HG03378 (cell line): ENCODE measurements at regions not wholly inside any gene's neighbourhood (a gene's known extent, or its start where the extent isn't known, plus 50 kb on each side); places are given as distances from the start of the nearest gene placed in this dataset.
A peak's percentile ranks its signal among the peaks of the same experiment; 100 is the strongest.
"Not testable (repeated sequence)": the region's sequence is repeated elsewhere in the genome, so short reads cannot be mapped to it uniquely, and the experiment has no call there.

Experiments used
- ATAC-seq: cut with Tn5 transposase; IDR thresholded peaks from one replicate; pipeline ENCODE4 v1.9.1; 2021; ENCODE audit warnings: mild to moderate bottlenecking, moderate library complexity; ENCODE audit not compliant: unreplicated experiment

- no peak for ATAC-seq
These were observed 410.4 kb upstream of the AUTS2 start for GRCh38 chr7:69187824-69188333.

DNA sequence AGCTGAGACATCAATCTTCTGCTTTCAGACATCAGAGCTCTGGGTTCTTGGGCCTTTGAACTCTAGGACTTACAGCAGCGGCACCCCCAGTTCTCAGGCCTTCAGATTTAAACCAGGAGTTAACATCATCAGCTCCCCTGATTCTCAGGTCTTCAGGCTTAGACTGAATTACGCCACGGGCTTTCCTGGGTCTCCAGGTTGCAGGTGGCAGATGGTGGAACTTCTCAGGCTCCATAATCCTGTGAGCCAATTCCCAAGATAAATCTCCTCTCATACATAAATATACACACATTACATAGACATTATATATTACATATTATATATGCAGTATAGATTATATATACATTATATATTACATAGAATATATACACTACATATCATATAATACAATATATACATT lies 408.9 kb upstream of the AUTS2 start:
- no peak for ATAC-seq

- ATAC-seq: no peak
These were observed 408.2 kb upstream of the AUTS2 start for GRCh38 chr7:69190025-69190424.

DNA sequence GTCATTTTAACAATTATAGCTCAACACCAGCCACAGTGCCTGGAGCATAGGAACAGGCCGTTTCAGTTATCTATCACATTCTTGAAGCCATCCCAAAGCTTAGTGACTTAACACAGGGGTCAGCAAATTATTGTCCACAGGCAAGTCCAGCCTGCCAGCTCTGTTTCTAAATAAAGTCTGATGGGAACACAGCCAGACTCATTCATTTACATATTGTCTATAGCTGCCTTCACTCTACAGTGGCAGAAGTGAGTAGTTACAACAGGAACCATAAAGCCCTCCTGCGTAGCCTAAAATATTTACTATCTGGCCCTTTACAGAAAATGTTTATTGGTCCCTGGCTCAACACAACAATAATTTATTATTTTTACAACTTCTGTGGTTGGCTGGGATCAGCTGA lies 407.5 kb upstream of the AUTS2 start:
- no peak for ATAC-seq

- no peak for ATAC-seq
These were observed 406.1 kb upstream of the AUTS2 start for GRCh38 chr7:69192134-69192533.

DNA sequence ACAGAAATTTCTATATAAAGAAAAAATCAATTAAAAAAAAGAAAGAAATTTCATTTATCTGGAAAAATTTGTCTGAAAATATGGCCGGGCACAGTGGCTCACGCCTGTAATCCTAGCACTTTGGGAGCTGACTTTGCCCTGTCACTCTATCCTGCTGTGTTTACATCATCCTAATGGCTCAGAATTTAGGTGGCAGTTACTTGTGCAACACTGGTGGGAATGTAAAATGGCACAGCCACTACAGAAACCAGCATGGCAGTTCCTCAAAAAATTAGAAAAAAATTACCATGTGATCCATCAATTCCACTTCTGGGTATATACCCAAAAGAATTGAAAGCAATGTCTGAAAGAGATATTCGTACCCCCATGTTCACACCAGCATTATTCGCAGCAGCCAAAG lies 405.2 kb upstream of the AUTS2 start:
- no peak for ATAC-seq

DNA sequence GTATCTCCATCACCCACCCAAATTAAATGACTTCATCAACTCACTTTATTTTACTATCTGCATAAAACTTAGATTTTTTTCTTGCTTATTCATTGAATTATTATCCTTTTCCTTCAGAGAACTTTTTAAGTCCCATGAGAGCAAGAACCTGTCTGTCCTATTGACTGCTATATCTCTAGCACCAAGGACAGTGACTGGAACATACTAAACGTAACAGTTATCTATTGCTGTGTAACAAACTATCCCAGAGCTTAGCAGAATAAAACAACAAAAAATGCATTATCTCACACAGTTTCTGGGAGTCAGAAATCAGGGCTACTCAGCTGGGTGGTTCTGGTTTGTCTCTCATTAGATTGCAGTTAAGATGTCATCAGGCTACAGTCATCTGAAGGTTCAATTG lies 401.7 kb upstream of the AUTS2 start:
- no peak for ATAC-seq

GRCh38 chr7:69198250-69198649 lies 400.0 kb upstream of the AUTS2 start:
- ATAC-seq: no peak

DNA sequence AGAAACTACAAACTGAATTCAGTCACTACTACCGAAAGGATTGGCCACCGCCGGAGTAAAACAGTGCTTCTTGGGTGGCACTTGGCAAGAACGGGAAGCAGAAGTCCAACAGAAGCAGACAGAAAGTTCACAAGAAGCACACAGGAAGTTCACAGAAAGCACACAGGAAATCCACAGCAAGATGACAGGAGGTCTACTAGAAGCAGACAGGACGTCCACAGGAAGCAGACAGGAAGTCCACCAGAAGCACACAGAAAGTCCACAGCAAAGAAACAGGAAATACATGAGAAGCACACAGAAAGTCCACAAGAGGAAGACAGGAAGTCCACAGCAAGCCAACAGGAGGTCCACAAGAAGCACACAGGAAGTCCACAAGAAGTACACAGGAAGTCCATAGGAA lies 399.2 kb upstream of the AUTS2 start:
- ATAC-seq: no peak

DNA sequence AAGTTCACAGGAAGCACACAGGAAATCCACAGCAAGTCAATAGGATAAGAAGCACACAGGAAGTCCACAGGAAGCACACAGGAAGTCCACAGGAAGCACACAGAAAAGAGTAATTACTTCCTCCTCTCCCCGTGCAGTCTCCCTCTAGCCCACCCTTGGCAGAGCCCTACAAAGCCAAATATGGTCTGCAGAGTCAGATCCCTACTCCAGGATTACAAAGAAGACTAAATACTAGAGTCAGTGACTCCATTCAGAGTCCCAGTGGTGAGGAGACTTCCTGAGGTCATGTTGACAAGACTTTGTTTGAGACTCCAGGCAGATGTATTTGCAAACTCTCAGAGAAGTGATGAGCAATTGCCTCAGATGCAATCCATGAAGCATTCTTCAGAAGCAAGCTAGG lies 398.6 kb upstream of the AUTS2 start:
- ATAC-seq: no peak

DNA sequence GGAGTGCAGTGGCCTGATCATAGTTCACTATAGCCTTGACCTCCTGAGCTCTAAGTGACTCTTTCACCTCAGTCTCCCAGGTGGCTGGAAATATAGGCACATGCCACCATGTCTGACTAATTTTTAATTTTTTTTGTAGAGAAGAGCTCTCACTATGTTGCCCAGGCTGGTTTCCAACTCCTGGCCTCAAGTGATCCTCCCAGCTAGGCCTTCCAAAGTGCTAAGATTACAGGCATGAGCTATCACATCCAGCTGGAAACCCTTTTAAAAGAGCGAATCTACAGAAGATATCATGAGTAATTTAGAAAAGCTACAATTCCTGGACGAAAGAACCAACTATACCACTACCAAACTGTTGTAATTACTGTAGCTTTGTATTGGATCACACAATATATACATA lies 394.4 kb upstream of the AUTS2 start:
- ATAC-seq: no peak

GRCh38 chr7:69204943-69205342 lies 393.3 kb upstream of the AUTS2 start:
- no peak for ATAC-seq

DNA sequence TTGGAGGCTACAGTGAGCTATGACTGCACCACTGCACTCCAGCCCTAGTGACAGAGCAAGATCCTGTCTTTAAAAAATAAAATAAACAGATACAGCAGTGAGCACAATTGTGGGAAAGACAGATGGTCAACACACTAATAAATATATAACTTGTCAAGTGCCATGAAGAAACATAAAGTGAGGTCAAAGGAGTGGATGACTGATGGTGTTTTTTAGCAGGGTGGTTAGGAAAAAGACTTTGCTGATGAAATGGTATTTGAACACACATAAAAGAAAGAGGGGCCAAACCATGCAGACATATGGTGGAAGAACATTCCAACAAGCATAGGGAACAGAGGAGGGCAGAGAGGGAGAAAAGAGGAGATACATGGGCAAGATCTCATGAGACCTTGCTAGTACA lies 392.7 kb upstream of the AUTS2 start:
- ATAC-seq: no peak

DNA sequence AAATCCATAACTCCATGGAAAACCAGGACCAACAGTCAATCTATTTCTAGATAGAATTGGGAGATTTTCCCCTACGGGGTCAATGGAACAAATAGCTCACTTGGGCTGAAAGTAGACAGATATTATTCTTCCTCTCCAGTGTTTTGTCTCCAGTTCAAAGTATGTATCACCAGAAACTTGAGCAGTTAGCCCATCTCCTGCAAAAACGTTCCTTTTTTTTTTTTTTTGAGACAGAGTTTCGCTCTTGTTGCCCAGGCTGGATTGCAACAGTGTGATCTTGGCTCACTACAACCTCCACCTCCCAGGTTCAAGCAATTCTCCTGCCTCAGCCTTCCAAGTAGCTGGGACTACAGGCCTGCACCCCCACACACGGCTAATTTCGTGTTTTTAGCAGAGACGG lies 390.0 kb upstream of the AUTS2 start:
- no peak for ATAC-seq

DNA sequence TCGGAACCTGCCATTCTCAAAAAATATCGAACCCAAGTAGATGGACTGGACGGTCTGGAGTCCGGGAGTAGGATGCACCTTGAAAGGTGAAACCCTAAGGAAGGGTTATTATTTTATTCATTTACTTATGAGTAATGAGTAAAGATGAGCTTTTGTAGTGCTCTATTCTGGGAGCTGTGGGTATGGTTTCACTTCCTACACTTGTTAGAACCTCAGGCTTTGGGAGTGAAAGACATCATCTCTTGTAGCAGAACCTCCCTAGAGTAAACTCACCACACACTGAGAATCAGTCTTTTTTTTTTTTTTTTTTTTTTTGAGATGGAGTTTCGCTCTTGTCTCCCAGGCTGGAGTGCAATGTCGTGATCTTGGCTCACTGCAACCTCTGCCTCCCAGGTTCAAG lies 389.4 kb upstream of the AUTS2 start:
- peak; percentile 96 for ATAC-seq

GRCh38 chr7:69211336-69211735 lies 386.9 kb upstream of the AUTS2 start:
- no peak for ATAC-seq

GRCh38 chr7:69211739-69212138 lies 386.5 kb upstream of the AUTS2 start:
- no peak for ATAC-seq

GRCh38 chr7:69213878-69214277 lies 384.4 kb upstream of the AUTS2 start:
- no peak for ATAC-seq

- ATAC-seq: not testable (repeated sequence)
These were observed 382.8 kb upstream of the AUTS2 start for GRCh38 chr7:69215516-69215915.

GRCh38 chr7:69217516-69218350 lies 380.5 kb upstream of the AUTS2 start:
- no peak for ATAC-seq

DNA sequence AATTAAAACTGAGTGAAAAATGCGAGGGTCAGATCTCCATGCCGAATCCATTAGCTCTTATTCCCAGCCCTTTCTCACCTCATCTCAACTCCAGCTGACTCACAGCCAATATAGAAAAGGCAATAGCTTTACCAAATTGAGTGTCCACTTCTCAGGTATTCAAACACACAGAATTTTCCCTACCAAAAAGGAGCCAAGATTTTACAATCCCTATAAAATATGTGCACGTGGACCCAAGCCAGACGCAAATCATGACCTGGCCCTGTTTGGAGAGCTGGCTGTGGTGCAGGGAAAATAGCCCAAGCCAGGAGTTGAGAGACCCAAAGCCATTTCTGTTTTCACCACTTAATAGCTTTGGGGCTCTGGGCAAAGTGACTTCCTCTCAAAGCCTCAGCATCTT lies 379.7 kb upstream of the AUTS2 start:
- ATAC-seq: no peak

GRCh38 chr7:69219381-69219780 lies 378.9 kb upstream of the AUTS2 start:
- no peak for ATAC-seq
